Osteoblast (primary cell): ENCODE measurements at regions not wholly inside any gene's neighbourhood (a gene's known extent, or its start where the extent isn't known, plus 50 kb on each side); places are given as distances from the start of the nearest gene placed in this dataset.

Source experiments
- DNase-seq: peaks from one replicate; pipeline ENCODE4 v3.0.0; 2011; ENCODE audit warnings: low spot score, mixed read lengths; ENCODE audit not compliant: insufficient read length; ENCODE audit errors: missing footprints
- H2AFZ ChIP-seq: 2 replicates; pipeline ENCODE4 v1.6.0; 2011; ENCODE audit warnings: mild to moderate bottlenecking, low read length
- H3K27ac ChIP-seq: 2 replicates; pipeline ENCODE4 v1.5.1; 2011; ENCODE audit warnings: mild to moderate bottlenecking, low read depth, low read length, moderate library complexity
- H3K27me3 ChIP-seq: 2 replicates; pipeline ENCODE4 v1.6.0; 2012; ENCODE audit warnings: mild to moderate bottlenecking, control low read depth, inconsistent platforms, low read length, moderate library complexity; ENCODE audit not compliant: insufficient read depth
- H3K36me3 ChIP-seq: 2 replicates; pipeline ENCODE4 v1.5.1; 2011; ENCODE audit warnings: mild to moderate bottlenecking, low read length, control low read depth, moderate library complexity; ENCODE audit not compliant: insufficient read depth
- H3K4me1 ChIP-seq: 2 replicates; pipeline ENCODE4 v1.5.1; 2011; ENCODE audit warnings: mild to moderate bottlenecking, low read length, control low read depth, moderate library complexity; ENCODE audit not compliant: insufficient read depth
- H3K4me2 ChIP-seq: 2 replicates; pipeline ENCODE4 v1.6.0; 2011; ENCODE audit warnings: mild to moderate bottlenecking, low read length; ENCODE audit not compliant: insufficient read depth
- H3K4me3 ChIP-seq: fragments of 200-600 bp; sonication (generic); 3 replicates; pipeline ENCODE4 v1.5.1; 2012; ENCODE audit warnings: mild to moderate bottlenecking, low read length, inconsistent platforms; ENCODE audit not compliant: insufficient read depth
- H3K79me2 ChIP-seq: 2 replicates; pipeline ENCODE4 v1.6.0; 2012; ENCODE audit warnings: mild to moderate bottlenecking, low read length, control low read depth, inconsistent platforms; ENCODE audit not compliant: insufficient read depth
- H3K9me3 ChIP-seq: 2 replicates; pipeline ENCODE4 v1.5.1; 2011; ENCODE audit warnings: low read depth, low read length, control low read depth
- H4K20me1 ChIP-seq: 2 replicates; pipeline ENCODE4 v1.6.0; 2012; ENCODE audit warnings: mild to moderate bottlenecking, low read length, control low read depth; ENCODE audit not compliant: insufficient read depth
- CTCF ChIP-seq: IDR thresholded peaks from 2 replicates; pipeline ENCODE4 v1.5.1; 2011; ENCODE audit warnings: mild to moderate bottlenecking, low read depth, low read length, moderate library complexity; ENCODE audit errors: extremely low read depth

GRCh38 chr3:81965696-81966095 is 204.3 kb upstream of the GBE1 start:
- Histone ChIP-seq H3K4me2 (no peak overlapping the region), H3K27me3 (no peaks in the 10 kb centered on the region), H3K4me3 (no peak overlapping the region), H3K36me3 (no peaks in the 10 kb centered on the region), H3K27ac (no peak overlapping the region), H3K79me2 (no peaks in the 10 kb centered on the region), H4K20me1 (no peaks in the 10 kb centered on the region), H3K9me3 (no peaks in the 10 kb centered on the region), H3K4me1 (no peaks in the 10 kb centered on the region), H2AFZ (no peak overlapping the region)
- no peak for DNase-seq
- no peak for TF ChIP-seq CTCF

- Histone ChIP-seq H3K9me3 (no peaks in the 10 kb centered on the region), H3K36me3 (no peaks in the 10 kb centered on the region), H3K4me1 (no peaks in the 10 kb centered on the region), H3K27me3 (no peaks in the 10 kb centered on the region), H4K20me1 (no peaks in the 10 kb centered on the region), H3K27ac (no peak overlapping the region), H3K4me3 (no peak overlapping the region), H3K4me2 (no peak overlapping the region), H3K79me2 (no peaks in the 10 kb centered on the region), H2AFZ (no peak overlapping the region)
- DNase-seq, result no peak
- TF ChIP-seq CTCF, result no peak
These were observed 201.0 kb upstream of the GBE1 start for GRCh38 chr3:81962396-81962795.

GRCh38 chr3:81958972-81959640 is 197.7 kb upstream of the GBE1 start:
- Histone ChIP-seq H3K79me2 (no peaks in the 10 kb centered on the region), H3K36me3 (no peaks in the 10 kb centered on the region), H2AFZ (no peak overlapping the region), H4K20me1 (no peaks in the 10 kb centered on the region), H3K4me3 (no peak overlapping the region), H3K9me3 (no peaks in the 10 kb centered on the region), H3K4me2 (no peak overlapping the region), H3K4me1 (no peaks in the 10 kb centered on the region), H3K27ac (no peak overlapping the region), H3K27me3 (no peaks in the 10 kb centered on the region)
- DNase-seq, result no peak
- TF ChIP-seq CTCF, result no peak

GRCh38 chr3:81955878-81956277 is 194.4 kb upstream of the GBE1 start:
- H3K4me1 ChIP-seq, result no peaks in the 10 kb centered on the region

More at GRCh38 chr3:81955878-81956277, 194.4 kb upstream of the GBE1 start:
- no peak for TF ChIP-seq CTCF
- H4K20me1 ChIP-seq, result no peaks in the 10 kb centered on the region
- no peak overlapping the region for H3K27ac ChIP-seq
- no peak overlapping the region for H2AFZ ChIP-seq
- no peak for DNase-seq
- no peaks in the 10 kb centered on the region for H3K36me3 ChIP-seq
- H3K4me2 ChIP-seq, result peak overlapping the region; percentile 45
- H3K9me3 ChIP-seq, result no peaks in the 10 kb centered on the region
- H3K4me3 ChIP-seq, result no peak overlapping the region
- no peaks in the 10 kb centered on the region for H3K79me2 ChIP-seq
- H3K27me3 ChIP-seq, result no peaks in the 10 kb centered on the region
